GM21528 (cell line): ENCODE measurements at regions not wholly inside any gene's neighbourhood (a gene's known extent, or its start where the extent isn't known, plus 50 kb on each side); places are given as distances from the start of the nearest gene placed in this dataset.

Experiments
- ATAC-seq: cut with Tn5 transposase; IDR thresholded peaks from one replicate; pipeline ENCODE4 v1.9.1; 2021; ENCODE audit warnings: mild to moderate bottlenecking, moderate library complexity; ENCODE audit not compliant: unreplicated experiment, low FRiP score

- ATAC-seq, result no peak
These were observed 159.9 kb downstream of the CAPZA3 start for GRCh38 chr12:18897823-18898222.

- no peak for ATAC-seq
These were observed 160.6 kb downstream of the CAPZA3 start for GRCh38 chr12:18898470-18898869.

GRCh38 chr12:18899162-18899561, 161.2 kb downstream of the CAPZA3 start:
- ATAC-seq, result no peak

- no peak for ATAC-seq
These were observed 161.9 kb downstream of the CAPZA3 start for GRCh38 chr12:18899678-18900317.

- ATAC-seq, result no peak
These were observed 167.2 kb downstream of the CAPZA3 start for GRCh38 chr12:18905134-18905533.

GRCh38 chr12:18906395-18906794, 168.5 kb downstream of the CAPZA3 start:
- no peak for ATAC-seq

GRCh38 chr12:18907127-18907526, 169.2 kb downstream of the CAPZA3 start:
- no peak for ATAC-seq

GRCh38 chr12:18907728-18908127, 169.8 kb downstream of the CAPZA3 start:
- ATAC-seq, result no peak

GRCh38 chr12:18908191-18908590, 170.3 kb downstream of the CAPZA3 start:
- no peak for ATAC-seq

GRCh38 chr12:18919871-18920511, 182.1 kb downstream of the CAPZA3 start:
- no peak for ATAC-seq

- no peak for ATAC-seq
These were observed 184.9 kb downstream of the CAPZA3 start for GRCh38 chr12:18922851-18923250.

GRCh38 chr12:18923721-18924120, 185.8 kb downstream of the CAPZA3 start:
- ATAC-seq, result no peak

- no peak for ATAC-seq
These were observed 188.3 kb downstream of the CAPZA3 start for GRCh38 chr12:18926188-18926587.

- ATAC-seq, result no peak
These were observed 194.3 kb downstream of the CAPZA3 start for GRCh38 chr12:18932211-18932610.

- ATAC-seq, result no peak
These were observed 194.8 kb downstream of the CAPZA3 start for GRCh38 chr12:18932715-18933114.

GRCh38 chr12:18935371-18935965, 194.1 kb upstream of the PLEKHA5 start:
- no peak for ATAC-seq

- no peak for ATAC-seq
These were observed 190.5 kb upstream of the PLEKHA5 start for GRCh38 chr12:18939051-18939450.

- ATAC-seq, result no peak
These were observed 186.9 kb upstream of the PLEKHA5 start for GRCh38 chr12:18942669-18943068.

GRCh38 chr12:18943200-18943599, 186.3 kb upstream of the PLEKHA5 start:
- no peak for ATAC-seq

GRCh38 chr12:18946106-18946505, 183.4 kb upstream of the PLEKHA5 start:
- no peak for ATAC-seq

- ATAC-seq, result no peak
These were observed 178.3 kb upstream of the PLEKHA5 start for GRCh38 chr12:18951218-18951617.

GRCh38 chr12:18953505-18953904, 176.0 kb upstream of the PLEKHA5 start:
- ATAC-seq, result no peak
